Stimulated activated CD4-positive, alpha-beta T cell treated with anti-CD3 and anti-CD28 coated beads, Interleukin-15, amount 100 ng/mL, for 1 hour (primary cell): ENCODE measurements at regions not wholly inside any gene's neighbourhood (a gene's known extent, or its start where the extent isn't known, plus 50 kb on each side); places are given as distances from the start of the nearest gene placed in this dataset.

ENCODE experiments used
- DNase-seq, 2 donors: peaks; one replicate each; pipeline ENCODE4 v3.0.0-alpha.2; 2020; ENCODE audit warnings: low read depth in 1 of 2, low spot score in 1 of 2

GRCh38 chr6:33967966-33968724 is 164.3 kb upstream of the MLN start:
- no peak for DNase-seq

- no peak for DNase-seq
Observed at GRCh38 chr6:33967265-33967767, 163.5 kb upstream of the MLN start.

DNA sequence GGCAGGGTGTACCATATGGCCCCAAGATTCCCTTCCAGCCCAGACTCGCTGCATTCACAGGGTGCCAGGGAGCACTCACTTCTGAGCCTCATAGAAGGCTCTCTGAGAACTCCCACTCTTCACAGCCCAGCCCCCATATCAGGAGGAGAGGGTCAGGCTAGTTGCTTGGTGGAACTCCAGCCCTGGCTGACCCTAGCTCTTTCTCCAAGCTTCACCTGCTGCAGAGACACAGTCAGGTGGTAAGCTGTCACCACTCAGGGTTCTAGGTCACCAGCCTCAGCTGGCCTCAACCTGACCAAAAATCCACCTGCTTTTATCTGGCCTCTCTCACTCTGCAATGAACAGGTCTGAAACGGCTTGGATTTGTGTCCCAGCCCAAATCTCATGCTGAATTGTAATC is 162.7 kb upstream of the MLN start:
- no peak for DNase-seq

GRCh38 chr6:33965766-33966165 is 162.0 kb upstream of the MLN start:
- no peak for DNase-seq

- DNase-seq: no peak
Observed at GRCh38 chr6:33964387-33964786, 160.6 kb upstream of the MLN start.

DNA sequence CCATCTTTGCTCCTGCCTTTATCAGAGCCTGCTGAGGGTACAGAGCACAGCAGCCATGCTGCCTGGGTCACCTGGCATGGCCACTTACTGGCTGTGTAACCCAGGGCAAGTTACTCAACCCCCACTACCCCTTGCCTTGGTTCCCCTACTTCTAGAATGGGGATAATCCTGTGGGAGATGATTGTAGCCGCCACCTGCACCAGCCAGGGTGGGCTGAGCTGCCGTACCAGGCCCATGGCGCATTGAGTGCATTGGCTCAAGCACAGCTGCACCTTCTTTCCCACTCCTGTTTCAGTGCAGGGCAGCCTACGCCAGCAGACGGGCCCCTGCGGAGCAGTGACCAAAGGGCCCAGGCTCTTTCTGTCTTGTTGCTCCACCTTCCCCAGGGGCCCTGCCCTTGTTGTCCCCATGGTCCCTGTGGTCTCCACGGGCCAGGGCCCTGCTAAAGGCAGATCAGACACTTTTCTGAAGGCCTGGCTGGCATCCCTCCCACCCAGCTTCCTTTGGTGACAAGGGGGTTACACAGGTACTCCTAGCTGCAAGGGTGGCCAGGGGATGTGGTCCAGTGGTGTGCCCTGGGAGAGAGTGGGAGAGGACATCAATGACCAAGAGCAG is 159.4 kb upstream of the MLN start:
- no peak for DNase-seq

DNA sequence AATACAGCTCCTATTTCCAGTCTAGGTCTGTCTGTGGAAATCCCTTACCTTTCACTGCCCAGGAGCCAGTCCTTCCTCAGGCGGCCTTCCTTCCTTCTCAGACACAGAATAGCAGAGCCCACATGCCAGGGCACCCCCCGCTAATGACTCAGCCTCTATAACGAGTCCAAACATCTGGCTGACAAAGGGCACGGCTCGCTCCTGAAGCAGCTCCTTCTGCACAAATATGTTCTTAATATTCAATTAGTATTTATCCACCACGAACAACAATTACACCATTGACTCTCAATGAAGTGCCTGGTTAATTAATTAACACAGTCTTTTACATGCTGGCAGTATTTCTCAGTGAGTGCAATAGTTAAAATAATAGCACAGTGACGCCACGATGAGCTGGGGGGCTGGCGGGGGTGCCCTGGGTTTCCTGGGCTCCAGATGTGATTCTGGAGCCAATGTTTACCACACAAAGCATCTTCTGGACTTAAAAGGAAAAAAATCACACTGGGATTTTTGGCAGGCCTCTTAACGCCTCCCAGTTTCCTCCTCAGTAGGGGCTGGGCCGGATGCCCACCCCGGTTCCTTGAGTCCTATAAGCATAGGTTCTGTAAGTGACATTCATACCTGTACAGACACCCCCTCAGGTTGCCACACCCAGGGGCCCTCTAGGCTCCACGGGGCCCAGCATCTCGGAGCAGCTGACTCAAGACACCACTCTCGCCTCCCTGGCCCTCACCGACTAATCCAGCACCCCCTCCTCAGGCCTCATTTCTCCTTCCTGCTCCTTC is 158.6 kb upstream of the MLN start:
- no peak for DNase-seq

GRCh38 chr6:33961691-33962090 is 157.9 kb upstream of the MLN start:
- no peak for DNase-seq

DNA sequence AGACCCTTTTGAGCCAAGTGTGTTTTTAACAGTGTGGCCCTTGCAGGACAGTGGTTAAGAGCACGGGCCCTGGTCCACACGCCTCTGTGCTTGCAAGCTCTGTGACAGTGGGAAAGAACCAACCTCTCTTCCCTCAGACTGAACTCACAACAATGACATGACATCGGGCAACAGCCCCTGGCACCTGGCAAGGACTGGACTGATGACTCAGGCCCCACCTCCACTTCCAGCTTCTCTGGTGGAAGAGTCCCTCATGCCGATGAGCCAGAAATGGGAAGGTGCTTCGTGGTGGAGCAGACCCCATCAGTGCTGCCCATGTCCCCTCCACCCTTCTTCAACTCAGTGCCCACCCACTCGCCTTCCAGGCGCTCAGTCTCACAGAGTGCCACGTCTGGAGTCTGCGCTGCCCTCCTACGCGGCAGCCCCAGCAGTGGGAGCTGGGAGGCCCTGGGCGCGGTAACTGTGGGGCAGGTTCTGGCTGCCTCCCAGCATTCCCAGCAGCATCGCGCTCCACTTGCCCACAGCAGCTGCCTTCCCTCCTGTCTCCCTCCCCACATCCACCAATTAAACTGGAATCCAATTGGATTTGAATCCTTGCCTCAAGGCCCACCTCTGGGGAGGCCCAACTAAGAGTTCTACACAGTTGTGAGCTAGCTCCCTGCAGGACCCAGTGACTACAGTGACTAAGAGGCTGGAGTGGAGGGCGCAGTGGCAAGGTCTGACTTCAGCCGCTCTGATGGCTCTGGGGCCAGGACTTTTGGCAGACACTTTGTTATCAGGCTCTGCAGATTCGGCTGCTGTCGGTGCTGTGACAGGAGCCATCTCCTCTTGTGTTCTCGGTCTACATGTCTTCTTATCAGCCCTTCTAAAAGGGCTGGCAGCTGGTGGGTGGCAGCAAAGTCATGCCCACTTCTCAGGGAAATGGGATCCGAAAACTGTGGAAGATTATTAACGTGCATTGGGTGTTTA is 156.8 kb upstream of the MLN start:
- DNase-seq: no peak

DNA sequence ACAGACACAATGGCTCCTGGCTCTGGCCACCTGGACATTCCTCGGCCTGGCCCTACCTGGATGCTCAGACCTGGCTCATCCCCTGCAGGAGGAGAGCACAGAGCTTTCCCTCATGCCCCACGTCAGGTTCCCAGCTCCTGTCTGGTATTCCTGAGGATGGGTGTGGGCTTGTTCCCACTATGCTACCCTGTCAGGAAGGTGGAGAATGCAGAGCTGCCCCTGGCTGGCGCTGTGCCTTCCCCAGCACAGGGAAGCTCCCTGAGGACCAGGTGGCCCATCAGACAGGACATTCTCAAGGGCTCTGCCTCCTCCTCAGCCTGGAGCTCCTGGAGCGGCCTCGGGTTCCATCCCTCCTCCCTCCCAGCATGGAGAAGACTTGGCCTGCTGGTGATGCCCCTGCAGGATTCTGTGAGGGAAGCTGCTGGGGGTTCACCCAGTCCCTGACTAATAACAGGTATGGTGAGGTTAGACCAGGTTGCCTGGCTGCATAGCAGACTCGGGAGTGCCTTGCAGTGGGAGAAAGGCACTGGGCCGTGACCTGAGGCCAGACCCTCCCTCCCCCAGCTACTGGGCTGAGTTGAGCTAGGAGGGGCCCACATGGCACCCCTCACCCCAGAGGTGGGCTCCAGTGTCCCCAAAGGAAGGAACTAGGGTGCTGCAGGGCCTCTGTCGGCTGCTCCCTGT is 156.0 kb upstream of the MLN start:
- no peak for DNase-seq

DNA sequence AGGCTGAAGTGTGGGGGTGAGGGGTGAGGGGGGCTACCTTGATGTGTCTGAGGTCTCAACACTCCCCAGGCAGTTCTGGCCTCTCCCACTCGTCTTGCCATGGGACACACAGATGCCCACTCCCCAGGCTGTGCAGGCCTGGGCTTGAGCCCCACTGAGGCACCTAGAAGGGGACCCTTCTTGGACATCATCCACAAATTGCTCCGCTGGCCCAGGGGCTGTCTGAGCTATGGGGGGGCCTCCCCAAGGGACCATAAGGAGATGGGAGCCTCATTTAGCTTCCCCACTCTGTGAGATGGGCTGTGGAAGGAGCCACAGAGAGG is 155.5 kb upstream of the MLN start:
- no peak for DNase-seq

- no peak for DNase-seq
Observed at GRCh38 chr6:33958526-33959328, 154.9 kb upstream of the MLN start.

GRCh38 chr6:33957892-33958525 is 154.2 kb upstream of the MLN start:
- no peak for DNase-seq

DNA sequence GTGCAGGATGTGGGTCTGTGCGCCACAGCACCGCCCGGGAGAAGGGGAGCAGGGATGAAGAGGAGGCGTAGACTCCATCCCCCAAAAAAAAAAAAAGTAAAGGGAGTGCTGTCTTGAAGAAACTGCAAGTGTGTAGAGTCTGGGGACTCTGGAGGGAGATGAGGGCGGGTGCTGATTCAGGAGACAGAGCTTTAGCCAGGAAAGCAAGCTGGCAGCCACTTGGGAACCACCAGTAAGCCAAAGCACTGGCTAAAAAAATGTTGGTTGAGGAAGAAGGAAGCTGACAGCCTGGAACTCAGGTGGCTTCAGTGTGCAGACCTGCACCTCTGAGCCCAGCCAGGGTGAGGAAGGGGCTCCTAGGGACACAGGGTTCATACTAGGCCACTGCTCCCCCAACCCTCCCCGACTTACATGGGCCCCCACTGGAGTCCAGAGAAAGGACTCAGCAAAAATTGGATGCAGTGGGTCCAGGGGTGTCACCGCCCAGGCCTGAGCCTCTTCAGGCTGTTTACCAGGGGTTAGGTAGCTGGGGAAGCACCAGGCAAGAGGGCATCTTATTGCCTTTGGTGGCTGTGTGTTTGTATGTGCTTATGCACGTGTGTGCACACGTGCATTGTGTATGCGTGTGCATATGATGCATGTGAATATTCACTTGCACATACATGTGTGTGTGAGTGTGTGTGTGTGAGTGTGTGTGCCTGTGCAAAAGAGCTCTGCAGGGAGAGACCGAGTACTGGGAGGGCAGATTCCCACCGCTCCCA is 153.5 kb upstream of the MLN start:
- no peak for DNase-seq

DNA sequence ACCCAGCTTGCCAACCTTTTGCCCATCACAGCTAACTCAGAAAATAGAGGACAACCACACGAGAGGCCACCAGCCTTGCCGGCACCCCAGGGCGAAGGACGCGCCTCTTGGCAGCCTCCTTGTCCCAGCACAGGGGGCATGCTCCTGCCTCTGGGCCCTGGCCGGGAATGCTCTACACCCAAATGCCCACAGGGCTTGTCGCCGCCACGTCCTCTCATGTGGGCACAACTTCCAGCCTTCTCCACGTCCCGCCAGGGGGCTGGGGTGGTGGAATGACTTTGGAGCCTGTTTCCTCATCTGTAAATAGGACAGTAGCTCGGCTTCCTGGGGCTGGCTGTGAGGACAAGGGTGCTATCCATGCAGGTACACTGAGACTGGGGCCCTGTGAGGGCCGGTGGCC is 152.4 kb upstream of the MLN start:
- DNase-seq: no peak

- no peak for DNase-seq
Observed at GRCh38 chr6:33955566-33955965, 151.8 kb upstream of the MLN start.

- DNase-seq: no peak
Observed at GRCh38 chr6:33954453-33954852, 150.7 kb upstream of the MLN start.

DNA sequence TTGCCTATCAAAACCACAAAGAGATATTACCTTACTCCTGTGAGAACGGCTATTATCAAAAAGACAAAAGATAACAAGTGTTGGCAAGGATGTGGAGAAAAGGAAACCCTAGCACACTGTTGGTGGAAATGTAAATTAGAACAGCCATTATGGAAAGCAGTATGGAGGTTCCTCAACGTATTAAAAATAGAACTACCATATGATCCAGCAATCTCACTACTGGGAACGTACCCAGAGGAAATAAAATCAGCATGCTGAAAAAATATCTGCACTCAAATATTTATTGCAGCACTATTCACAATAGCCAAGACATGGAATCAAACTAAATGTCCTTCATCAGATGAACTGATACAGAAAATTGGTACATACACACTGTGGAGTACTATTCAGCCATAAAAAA is 149.4 kb upstream of the MLN start:
- no peak for DNase-seq
